BE2C (cell line): ENCODE measurements at regions not wholly inside any gene's neighbourhood (a gene's known extent, or its start where the extent isn't known, plus 50 kb on each side); places are given as distances from the start of the nearest gene placed in this dataset.

Experiments
- DNase-seq: peaks from one replicate; pipeline ENCODE4 v3.0.0-alpha.2; 2020
- H3K27me3 ChIP-seq: fragments of 250-450 bp; sonication (Bioruptor Pico); 2 replicates; pipeline ENCODE4 v1.5.1; 2020; ENCODE audit warnings: mild to moderate bottlenecking
- H3K36me3 ChIP-seq: fragments of 250-450 bp; sonication (Bioruptor Pico); 2 replicates; pipeline ENCODE4 v1.5.1; 2020; ENCODE audit warnings: mild to moderate bottlenecking
- H3K4me1 ChIP-seq: fragments of 250-450 bp; sonication (Bioruptor Pico); 2 replicates; pipeline ENCODE4 v1.5.1; 2020
- H3K4me3 ChIP-seq: 2 replicates; pipeline ENCODE4 v1.5.1; 2011; ENCODE audit warnings: low read depth, low read length
- H3K9me3 ChIP-seq: fragments of 250-450 bp; sonication (Bioruptor Pico); 2 replicates; pipeline ENCODE4 v1.5.1; 2020
- CTCF ChIP-seq: IDR thresholded peaks from 2 replicates; pipeline ENCODE4 v1.5.1; 2012; ENCODE audit warnings: mild to moderate bottlenecking, low read depth, low read length

GRCh38 chr3:101946906-101947305, 97.6 kb downstream of the NFKBIZ start:
- no peak for TF ChIP-seq CTCF

DNA sequence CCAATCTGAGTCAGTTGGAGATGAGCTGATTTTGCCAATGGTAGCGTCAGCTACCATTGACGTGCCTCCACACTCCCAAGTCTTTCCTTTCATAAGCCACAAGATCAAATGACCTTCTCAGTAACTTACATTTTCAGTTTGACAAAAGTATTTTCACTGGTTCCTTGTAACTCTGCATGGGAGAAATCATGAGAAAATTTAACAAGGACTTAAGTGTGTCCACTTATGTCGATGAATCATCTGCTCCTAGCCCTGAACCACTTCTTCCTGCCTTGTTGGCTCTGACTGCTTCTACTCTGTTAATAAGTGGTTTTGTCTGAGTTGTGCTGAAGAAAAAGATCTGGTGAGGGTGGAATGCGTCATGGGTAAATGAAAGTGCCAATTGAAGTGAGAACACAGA, 101.2 kb downstream of the NFKBIZ start:
- no peak for TF ChIP-seq CTCF

More at GRCh38 chr3:101946906-101947305, 97.6 kb downstream of the NFKBIZ start:
- Histone ChIP-seq H3K36me3 (no peaks in the 10 kb centered on the region), H3K4me1 (no peaks in the 10 kb centered on the region), H3K9me3 (no peaks in the 10 kb centered on the region), H3K4me3 (no peak overlapping the region), H3K27me3 (no peaks in the 10 kb centered on the region)
- no peak for DNase-seq

DNA sequence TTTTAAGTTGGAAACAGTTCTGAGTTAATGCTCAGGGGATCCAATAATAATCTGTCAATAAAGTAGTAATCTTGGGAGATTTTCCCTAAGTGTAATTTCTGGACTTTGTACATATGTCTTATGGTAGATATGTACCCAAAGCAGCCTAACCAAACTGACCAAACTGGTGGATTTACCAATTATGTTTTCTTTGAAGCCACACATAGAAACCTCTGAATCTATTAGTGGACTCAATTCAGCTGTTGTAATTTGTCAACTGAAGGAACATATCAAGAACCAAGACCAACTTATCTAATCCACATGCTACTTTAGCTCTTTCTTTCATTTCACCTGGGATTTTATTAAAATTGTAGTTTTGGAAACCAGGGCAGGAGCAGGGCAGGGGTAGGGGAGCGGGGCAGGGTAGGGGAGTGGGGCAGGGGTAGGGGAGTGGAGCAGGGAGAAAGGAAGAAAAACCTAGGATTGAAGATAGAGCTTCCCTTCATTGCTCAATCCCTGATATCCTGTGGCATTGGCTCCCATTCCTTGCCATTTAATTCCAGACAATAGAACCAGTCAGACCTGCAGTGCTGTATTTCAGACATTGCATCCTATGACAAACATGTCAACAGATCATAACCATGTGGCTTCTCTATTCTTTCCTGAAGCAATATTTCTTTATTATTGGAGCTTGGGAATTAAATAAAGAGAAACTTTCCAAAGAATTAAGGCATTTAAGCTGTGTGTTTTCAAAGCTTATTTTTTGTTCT, 101.8 kb downstream of the NFKBIZ start:
- Histone ChIP-seq H3K4me3 (no peak overlapping the region), H3K27me3 (no peaks in the 10 kb centered on the region), H3K9me3 (no peaks in the 10 kb centered on the region), H3K4me1 (no peaks in the 10 kb centered on the region), H3K36me3 (no peaks in the 10 kb centered on the region)
- DNase-seq, result no peak
- no peak for TF ChIP-seq CTCF

More for the DNA sequence above, 101.2 kb downstream of the NFKBIZ start:
- Histone ChIP-seq H3K36me3 (no peaks in the 10 kb centered on the region), H3K4me1 (no peaks in the 10 kb centered on the region), H3K4me3 (no peak overlapping the region), H3K27me3 (no peaks in the 10 kb centered on the region), H3K9me3 (no peaks in the 10 kb centered on the region)
- DNase-seq, result no peak

DNA sequence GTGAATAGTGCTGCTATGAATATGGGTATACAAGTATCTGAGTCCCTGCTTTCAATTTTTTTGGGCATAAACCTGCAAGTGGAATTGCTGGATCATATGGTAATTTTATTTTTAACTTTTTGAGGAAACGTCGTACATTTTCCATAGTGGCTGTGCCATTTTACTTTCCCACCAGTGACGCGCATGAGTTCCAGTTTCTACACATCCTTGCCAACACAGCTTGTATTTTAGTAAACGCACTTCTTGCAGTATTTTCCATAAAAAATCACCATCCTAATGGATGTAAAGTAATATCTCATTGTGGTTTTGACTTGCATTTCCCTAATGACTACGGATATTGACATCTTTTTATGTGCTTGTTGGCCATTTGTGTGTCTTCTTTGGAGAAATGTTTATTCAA, 105.0 kb downstream of the NFKBIZ start:
- H3K4me3 ChIP-seq, result no peak overlapping the region
- no peaks in the 10 kb centered on the region for H3K27me3 ChIP-seq
- TF ChIP-seq CTCF, result no peak
- no peaks in the 10 kb centered on the region for H3K36me3 ChIP-seq
- no peaks in the 10 kb centered on the region for H3K4me1 ChIP-seq
- no peaks in the 10 kb centered on the region for H3K9me3 ChIP-seq
- no peak for DNase-seq

DNA sequence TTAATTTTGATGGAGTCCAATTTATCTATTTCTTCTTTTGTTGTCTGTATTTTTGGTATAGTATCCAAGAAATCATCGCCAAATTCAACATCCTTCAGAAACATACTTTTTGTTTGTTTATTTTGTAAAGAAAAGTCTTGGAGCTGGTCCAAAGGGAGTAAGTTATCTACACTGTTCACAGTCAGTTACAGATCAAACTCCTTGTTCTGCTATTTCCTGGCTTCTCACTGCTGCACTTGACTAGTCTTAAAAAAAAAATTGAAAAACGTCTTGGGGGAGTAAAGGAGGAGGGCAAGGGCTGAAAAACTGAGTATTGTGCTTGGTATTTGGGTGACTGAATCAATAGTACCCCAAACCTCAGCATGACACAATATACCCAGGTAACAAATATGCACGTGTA, 105.6 kb downstream of the NFKBIZ start:
- Histone ChIP-seq H3K36me3 (no peaks in the 10 kb centered on the region), H3K27me3 (no peaks in the 10 kb centered on the region), H3K4me3 (no peak overlapping the region), H3K4me1 (no peaks in the 10 kb centered on the region), H3K9me3 (no peaks in the 10 kb centered on the region)
- no peak for DNase-seq
- TF ChIP-seq CTCF, result no peak

GRCh38 chr3:101962055-101962454, 112.7 kb downstream of the NFKBIZ start:
- Histone ChIP-seq H3K9me3 (no peaks in the 10 kb centered on the region), H3K36me3 (no peaks in the 10 kb centered on the region), H3K4me3 (no peak overlapping the region), H3K4me1 (no peaks in the 10 kb centered on the region), H3K27me3 (no peaks in the 10 kb centered on the region)
- TF ChIP-seq CTCF, result no peak
- no peak for DNase-seq
